ENCODE measurements at regions not wholly inside any gene's neighbourhood (a gene's known extent, or its start where the extent isn't known, plus 50 kb on each side); places are given as distances from the start of the nearest gene placed in this dataset.

GRCh38 chr12:103177639-103178255, 220.3 kb downstream of the ASCL1 start:
- no peaks in the 10 kb centered on the region for H3K36me3 ChIP-seq
- no peaks in the 10 kb centered on the region for H3K9me3 ChIP-seq
- H3K4me3 ChIP-seq, result no peak overlapping the region
- no peak for DNase-seq
- no peak overlapping the region for H3K27ac ChIP-seq
- no peaks in the 10 kb centered on the region for H3K27me3 ChIP-seq
- TF ChIP-seq POLR2A (IDR thresholded peaks at IDR 0.05) (no peak), CTCF (IDR thresholded peaks at IDR 0.05) (no peak)
- H3K4me1 ChIP-seq, result no peaks in the 10 kb centered on the region

- TF ChIP-seq CTCF (IDR thresholded peaks at IDR 0.05), result no peak
- TF ChIP-seq POLR2A (IDR thresholded peaks at IDR 0.05), result no peak
These were observed 221.0 kb downstream of the ASCL1 start for GRCh38 chr12:103178366-103179080.

GRCh38 chr12:103181366-103182152, 224.1 kb downstream of the ASCL1 start:
- H3K27me3 ChIP-seq, result no peaks in the 10 kb centered on the region
- no peak overlapping the region for H3K4me3 ChIP-seq
- no peak overlapping the region for H3K27ac ChIP-seq
- no peak for TF ChIP-seq POLR2A (IDR thresholded peaks at IDR 0.05)
- no peak for TF ChIP-seq CTCF (IDR thresholded peaks at IDR 0.05)
- no peaks in the 10 kb centered on the region for H3K36me3 ChIP-seq
- no peak for DNase-seq
- H3K9me3 ChIP-seq, result no peaks in the 10 kb centered on the region
- no peaks in the 10 kb centered on the region for H3K4me1 ChIP-seq

More at GRCh38 chr12:103178366-103179080, 221.0 kb downstream of the ASCL1 start:
- no peak for DNase-seq
- H3K36me3 ChIP-seq, result no peaks in the 10 kb centered on the region
- H3K9me3 ChIP-seq, result no peaks in the 10 kb centered on the region
- no peak overlapping the region for H3K27ac ChIP-seq
- no peaks in the 10 kb centered on the region for H3K27me3 ChIP-seq
- H3K4me3 ChIP-seq, result no peak overlapping the region
- H3K4me1 ChIP-seq, result no peaks in the 10 kb centered on the region

GRCh38 chr12:103182299-103182698, 224.8 kb downstream of the ASCL1 start:
- no peak overlapping the region for H3K4me3 ChIP-seq
- no peaks in the 10 kb centered on the region for H3K27me3 ChIP-seq
- H3K9me3 ChIP-seq, result no peaks in the 10 kb centered on the region
- no peak for TF ChIP-seq CTCF (IDR thresholded peaks at IDR 0.05)
- no peak for TF ChIP-seq POLR2A (IDR thresholded peaks at IDR 0.05)
- H3K36me3 ChIP-seq, result no peaks in the 10 kb centered on the region
- H3K27ac ChIP-seq, result no peak overlapping the region
- no peak for DNase-seq
- H3K4me1 ChIP-seq, result no peaks in the 10 kb centered on the region

GRCh38 chr12:103196467-103196866, 239.0 kb downstream of the ASCL1 start:
- TF ChIP-seq CTCF (IDR thresholded peaks at IDR 0.05), result no peak
- no peak for TF ChIP-seq POLR2A (IDR thresholded peaks at IDR 0.05)
- no peak overlapping the region for H3K27ac ChIP-seq
- no peaks in the 10 kb centered on the region for H3K9me3 ChIP-seq
- no peak for DNase-seq
- no peaks in the 10 kb centered on the region for H3K4me1 ChIP-seq
- H3K27me3 ChIP-seq, result no peaks in the 10 kb centered on the region
- no peaks in the 10 kb centered on the region for H3K36me3 ChIP-seq
- no peak overlapping the region for H3K4me3 ChIP-seq

All from Peyer's patch (tissue), 4 donors.